LHCN-M2 (cell line): ENCODE measurements at regions not wholly inside any gene's neighbourhood (a gene's known extent, or its start where the extent isn't known, plus 50 kb on each side); places are given as distances from the start of the nearest gene placed in this dataset.

Experiments used
- DNase-seq: peaks from one replicate; pipeline ENCODE4 v3.0.0-alpha.2; 2012; ENCODE audit warnings: low read depth

- no peak for DNase-seq
Measured at GRCh38 chr14:94717808-94718207, 52.1 kb downstream of the GSC start.

DNA sequence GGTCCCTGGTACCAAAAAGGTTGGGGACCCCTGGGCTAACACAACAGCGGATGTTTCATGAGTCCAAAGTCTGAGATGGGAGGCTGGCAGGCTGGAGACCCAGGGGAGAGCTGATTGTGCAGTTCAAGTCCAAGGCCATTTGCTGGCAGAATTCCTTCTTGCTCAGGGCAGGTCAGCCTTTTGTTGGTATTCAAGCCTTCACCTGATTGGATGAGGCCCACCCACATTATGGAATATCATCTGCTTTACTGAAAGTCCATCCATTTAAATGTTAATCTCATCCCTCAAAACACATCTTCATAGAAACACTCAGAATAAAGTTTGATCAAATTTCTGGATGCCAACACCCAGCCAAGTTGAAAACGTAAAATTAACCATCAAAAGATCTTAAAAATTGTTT is 52.9 kb downstream of the GSC start:
- DNase-seq: no peak

DNA sequence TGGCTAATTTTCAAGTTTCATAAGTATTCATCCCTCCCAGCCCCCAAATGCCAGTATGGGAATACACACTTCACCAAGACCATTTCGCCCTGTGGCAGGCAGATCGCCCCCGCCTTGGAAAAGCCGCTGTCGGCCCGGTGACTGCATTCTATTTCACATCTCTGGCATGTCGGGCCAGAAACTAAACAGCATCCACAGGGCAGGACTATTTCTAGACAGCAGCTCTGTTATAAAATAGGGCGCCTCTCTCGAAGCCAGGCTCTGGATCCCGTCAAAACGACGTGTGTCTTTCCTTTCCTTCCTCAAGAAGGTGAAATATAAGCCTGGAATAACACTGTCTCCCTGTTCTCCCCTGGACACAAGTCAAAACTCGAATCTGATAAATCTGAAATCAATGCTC is 56.8 kb downstream of the GSC start:
- no peak for DNase-seq

DNA sequence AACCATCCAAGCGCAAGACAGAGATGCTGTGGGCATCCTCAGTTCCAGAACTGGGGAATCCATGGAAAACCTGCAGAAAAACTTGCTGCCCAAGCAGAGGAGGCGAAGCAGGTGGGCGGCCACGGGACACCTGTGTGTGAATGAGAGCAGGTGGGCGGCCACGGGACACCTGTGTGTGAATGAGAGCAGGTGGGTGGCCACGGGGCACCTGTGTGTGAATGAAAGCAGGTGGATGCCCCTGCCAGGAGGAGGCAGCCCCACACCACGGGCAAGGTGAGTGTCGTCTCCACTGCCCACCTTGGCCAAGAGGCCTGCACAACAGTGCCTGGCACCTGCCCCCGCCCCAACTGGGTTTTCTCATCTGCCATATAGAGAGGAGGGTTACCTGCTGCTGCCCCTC is 59.2 kb downstream of the GSC start:
- no peak for DNase-seq

- DNase-seq: no peak
Measured at GRCh38 chr14:94707494-94707893, 62.4 kb downstream of the GSC start.

- no peak for DNase-seq
Measured at GRCh38 chr14:94706133-94706532, 63.8 kb downstream of the GSC start.

DNA sequence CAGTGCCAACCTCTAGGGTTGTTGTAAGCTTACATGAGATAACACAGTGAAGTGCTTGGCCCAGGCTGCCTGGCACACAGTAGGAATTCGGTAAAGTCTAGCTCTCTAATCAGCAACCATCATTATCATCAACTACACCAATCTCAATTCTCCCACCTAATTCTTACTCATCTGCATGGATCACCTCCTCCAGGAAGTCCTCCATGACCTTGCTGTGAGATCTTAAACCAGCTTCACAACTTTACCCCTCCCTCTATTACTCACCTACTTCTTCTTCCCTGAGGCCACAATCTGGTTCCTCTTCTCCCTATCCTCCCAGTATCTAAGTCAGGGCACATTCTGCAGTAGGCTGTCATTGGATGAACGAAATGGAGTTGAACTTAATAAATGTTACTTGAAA is 67.3 kb downstream of the GSC start:
- DNase-seq: no peak

GRCh38 chr14:94701861-94702370 is 68.0 kb downstream of the GSC start:
- no peak for DNase-seq

DNA sequence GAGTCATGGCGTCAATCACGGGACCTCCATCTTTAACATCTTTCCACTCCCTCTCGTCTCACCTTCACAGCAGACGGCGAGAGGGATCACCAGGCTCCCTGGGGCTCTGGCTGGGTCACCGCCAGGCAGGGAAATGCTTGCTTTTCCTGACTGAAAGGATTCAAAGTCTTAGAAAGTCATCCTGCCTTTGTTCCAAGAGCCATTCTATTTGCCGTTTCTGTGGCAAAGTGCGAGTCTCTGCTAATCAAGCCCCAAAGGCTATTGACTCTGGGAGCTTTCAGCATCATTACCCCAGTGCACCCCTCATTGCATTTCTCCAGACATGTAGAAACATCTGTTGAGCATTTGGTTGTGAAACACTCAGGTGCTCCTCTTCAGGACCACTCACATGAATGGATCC is 69.6 kb downstream of the GSC start:
- no peak for DNase-seq

DNA sequence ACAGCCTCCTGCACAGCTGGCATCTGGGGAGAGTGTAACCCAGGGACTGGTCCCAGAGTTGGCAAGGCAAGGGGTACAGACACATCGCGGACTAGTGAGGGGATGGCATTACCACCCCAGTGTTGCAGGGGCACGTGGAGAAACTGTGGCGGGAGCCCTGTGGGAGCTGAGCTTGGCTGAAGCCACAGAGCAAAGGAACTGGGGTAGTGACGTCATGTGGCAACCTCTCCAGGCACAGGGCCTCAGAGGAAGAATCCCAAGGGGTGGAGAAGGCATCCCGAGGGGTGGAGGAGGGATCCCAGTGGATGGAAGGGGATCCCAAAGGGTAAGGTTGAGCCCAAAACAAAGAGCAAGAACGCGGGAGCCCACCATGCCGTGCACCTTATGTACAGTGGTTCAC is 70.1 kb downstream of the GSC start:
- DNase-seq: no peak

DNA sequence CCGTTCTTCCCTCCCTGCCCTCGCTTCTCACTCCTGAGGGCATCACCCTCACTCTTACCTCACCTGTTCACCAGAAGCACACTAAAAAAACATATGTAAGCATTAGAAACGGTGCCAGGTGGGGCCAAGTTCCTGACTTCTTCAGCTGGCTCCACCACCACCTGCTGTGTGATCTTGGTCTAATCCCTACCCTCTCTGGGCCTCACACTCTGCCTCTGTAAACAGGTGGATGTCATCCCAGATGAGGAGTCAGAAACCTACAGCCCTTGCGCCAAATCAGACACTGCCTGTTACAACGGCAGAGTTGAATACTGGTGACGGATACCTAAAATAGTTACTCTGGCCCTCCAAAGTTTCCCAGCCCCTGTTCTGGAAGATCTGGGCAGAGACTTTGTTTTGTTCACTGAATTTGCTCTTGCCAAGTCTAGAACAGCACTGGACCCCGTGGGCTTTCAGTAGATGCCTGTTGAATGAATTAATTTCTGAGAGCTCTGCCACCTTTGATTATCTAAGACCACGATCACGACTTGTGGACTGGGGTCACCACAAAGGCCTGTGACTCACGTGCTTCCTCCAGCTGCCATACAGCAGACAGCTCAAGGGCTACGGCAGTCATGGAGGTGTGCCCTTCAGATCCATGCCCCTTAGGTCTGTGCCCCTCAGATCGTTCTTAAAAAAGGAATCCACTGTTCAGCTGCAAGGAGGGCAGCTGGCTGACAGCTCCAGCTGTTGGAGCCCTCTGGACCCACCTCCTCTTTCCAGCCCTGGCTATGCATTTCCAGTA is 71.9 kb downstream of the GSC start:
- no peak for DNase-seq

- no peak for DNase-seq
Measured at GRCh38 chr14:94696518-94696917, 73.4 kb downstream of the GSC start.

- no peak for DNase-seq
Measured at GRCh38 chr14:94695231-94695630, 74.7 kb downstream of the GSC start.

- peak; percentile 51 for DNase-seq
Measured at GRCh38 chr14:94691660-94692034, 78.3 kb downstream of the GSC start.

- DNase-seq: no peak
Measured at GRCh38 chr14:94690896-94691659, 78.8 kb downstream of the GSC start.

DNA sequence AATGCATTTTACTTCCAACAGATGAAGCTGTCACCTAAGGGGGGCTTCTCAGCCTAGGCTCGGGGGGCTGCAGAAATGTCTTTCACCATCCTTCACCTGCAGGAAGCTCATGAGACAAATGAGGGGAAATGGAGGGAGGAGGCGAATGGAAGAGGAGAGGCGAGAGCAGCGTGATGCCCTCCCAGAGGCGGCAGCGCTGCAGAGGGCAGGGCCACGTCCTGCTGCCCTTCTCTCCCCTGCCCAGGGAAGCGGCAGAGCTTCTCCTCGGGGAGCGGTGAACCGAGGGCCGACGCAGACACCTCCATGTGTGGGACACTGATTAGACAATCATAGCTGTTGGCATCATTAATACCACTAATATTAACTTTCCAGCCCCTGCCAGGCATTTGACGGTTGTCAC is 78.3 kb downstream of the SERPINA3 start:
- no peak for DNase-seq

- DNase-seq: no peak
Measured at GRCh38 chr14:94689985-94690400, 77.8 kb downstream of the SERPINA3 start.

GRCh38 chr14:94689218-94689984 is 77.2 kb downstream of the SERPINA3 start:
- DNase-seq: no peak

DNA sequence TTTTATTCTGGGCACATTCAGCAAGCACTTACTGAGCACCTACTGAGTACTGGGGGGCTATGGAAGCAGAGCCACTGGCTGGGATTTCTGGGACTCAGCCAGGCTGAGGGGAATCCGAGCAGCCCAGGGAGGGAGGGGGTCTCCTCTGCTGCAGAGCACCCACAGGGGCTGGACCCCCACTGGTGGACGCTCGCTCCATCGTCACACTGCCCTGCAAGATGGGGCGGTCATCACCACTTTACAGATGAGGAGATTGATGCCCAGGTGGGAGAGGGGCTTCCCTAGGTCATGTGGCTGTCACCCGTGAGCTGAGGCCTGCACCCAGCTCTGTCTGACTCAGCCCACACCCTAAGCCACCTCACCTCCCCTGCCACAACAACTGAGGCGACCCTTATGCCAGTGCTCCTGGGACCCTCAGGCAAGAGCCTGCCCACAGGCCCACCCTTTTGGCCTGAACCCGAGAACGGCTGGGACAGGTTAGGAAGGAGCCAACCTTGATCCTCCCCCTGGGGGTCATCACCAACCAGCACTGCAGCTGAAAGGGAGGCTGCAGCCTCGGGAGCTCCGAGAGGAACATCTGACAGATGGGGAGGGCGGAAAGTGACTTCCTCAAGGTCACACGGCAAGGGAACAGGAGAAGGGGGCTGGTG is 74.4 kb downstream of the SERPINA3 start:
- DNase-seq: no peak

DNA sequence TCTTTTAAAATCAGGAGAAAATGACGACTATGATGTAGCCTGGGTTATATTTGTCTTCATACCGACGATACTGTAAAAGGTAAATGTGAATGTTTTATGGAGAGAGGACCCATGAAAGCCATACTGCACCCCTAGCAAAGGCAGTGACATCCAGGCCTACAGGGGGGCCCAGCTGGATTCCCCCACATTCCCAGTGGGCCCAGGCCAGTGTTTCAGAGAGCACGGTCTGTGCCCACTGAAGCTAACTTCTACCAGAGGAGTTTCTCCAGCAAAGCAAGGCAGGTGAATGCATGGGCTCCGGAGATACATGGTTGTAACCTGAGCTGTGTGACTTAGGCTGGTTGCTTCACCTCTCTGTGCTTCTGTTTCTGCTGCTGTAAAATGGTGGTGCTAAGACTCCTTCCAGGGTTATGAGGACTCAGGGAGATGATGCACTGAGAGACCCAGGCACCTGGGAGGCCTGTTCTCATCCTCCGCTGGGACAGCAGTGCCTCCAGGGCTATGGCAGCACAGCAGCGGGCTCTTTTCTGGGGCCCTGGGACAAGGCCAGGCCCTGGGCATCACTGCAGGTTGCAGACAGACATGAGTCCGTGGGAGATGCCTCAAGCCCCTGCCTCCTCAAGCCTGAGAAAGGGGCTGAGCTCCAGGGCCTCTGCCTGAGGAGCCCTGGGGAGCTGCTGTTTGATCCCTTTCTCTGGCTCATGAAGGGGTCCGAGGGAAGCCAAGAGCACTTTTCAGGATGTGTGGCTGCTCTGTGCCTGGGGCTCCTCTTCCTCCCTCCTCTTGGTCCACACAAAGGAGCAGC is 73.7 kb downstream of the SERPINA3 start:
- no peak for DNase-seq

DNA sequence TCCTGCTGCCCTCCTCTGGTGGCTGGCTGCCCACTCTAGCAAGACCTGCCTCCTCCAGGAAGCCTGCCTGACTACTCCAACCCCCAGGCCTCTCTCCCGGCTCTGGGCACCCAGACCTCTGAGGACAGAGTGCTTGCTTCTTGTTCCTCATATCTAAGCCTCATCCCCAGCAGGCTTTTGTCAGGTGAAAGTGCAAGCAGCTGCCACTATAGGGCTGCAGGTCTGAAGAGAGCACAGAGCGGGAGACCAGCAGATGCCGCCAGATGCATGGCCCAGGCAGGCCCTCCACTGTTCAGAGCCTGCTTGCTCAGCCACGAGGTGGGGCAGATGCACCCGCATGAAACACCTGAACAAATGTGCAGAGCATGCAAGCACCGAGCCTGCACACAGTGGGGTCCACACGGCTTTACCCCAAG is 73.0 kb downstream of the SERPINA3 start:
- no peak for DNase-seq
